Endothelial cell of umbilical vein (primary cell): ENCODE measurements at regions not wholly inside any gene's neighbourhood (a gene's known extent, or its start where the extent isn't known, plus 50 kb on each side); places are given as distances from the start of the nearest gene placed in this dataset.

Source experiments
- BruUV-seq: library from RNA; stranded (reverse); fragments of 400-500 nt; replicated peaks from 2 replicates; lab custom pipeline; 2021; lab: Mats Ljungman, UMichigan
- CTCF ChIA-PET: fragments of 300-600, 350-600 bp; sonication (Branson Sonifier 250); formaldehyde crosslinking; loops from one replicate; lab custom pipeline; 2021; ENCODE audit warnings: antibody characterized with exemption, inconsistent platforms; lab: Charles Lee
- POLR2A ChIA-PET: fragments of 300-600, 350-600 bp; sonication (Branson Sonifier 250); formaldehyde crosslinking; loops from one replicate; lab custom pipeline; 2021; ENCODE audit warnings: antibody characterized with exemption, inconsistent platforms; lab: Charles Lee
- DNase-seq: peaks from one replicate; pipeline ENCODE4 v3.0.0-alpha.2; 2011; ENCODE audit warnings: low read depth, low spot score
- FAIRE-seq: peaks from 2 replicates; lab custom pipeline; 2011; peaks lifted over from hg19 to GRCh38; lab: Jason Lieb, UNC
- H2AFZ ChIP-seq: 2 replicates; pipeline ENCODE4 v1.6.0; 2012; ENCODE audit warnings: low read depth, low read length, control low read depth, inconsistent platforms
- H3K27ac ChIP-seq: 2 replicates; pipeline ENCODE4 v1.5.1; 2011; ENCODE audit warnings: low read depth, mild to moderate bottlenecking, control low read depth, low read length, moderate library complexity; ENCODE audit not compliant: insufficient read depth
- H3K27me3 ChIP-seq, 2 experiments: 2 replicates each; pipeline versions ENCODE4 v1.6.0 to v1.6.1; 2011; ENCODE audit warnings: low read length in 2 of 2, mixed read lengths in 1 of 2; ENCODE audit not compliant: control insufficient read depth in 2 of 2, insufficient read depth in 2 of 2
- H3K36me3 ChIP-seq, 2 experiments: 2 replicates in 1 of 2; 3 replicates in 1 of 2; pipeline ENCODE4 v1.5.1; 2011; ENCODE audit warnings: low read length in 2 of 2, mild to moderate bottlenecking in 1 of 2, moderate library complexity in 1 of 2; ENCODE audit not compliant: control insufficient read depth in 2 of 2, insufficient read depth in 2 of 2; ENCODE audit errors: extremely low read depth in 1 of 2
- H3K4me1 ChIP-seq: 3 replicates; pipeline ENCODE4 v1.5.1; 2011; ENCODE audit warnings: mild to moderate bottlenecking, low read length; ENCODE audit not compliant: control insufficient read depth, insufficient read depth; ENCODE audit errors: extremely low read depth
- H3K4me2 ChIP-seq: 2 replicates; pipeline ENCODE4 v1.6.1; 2011; ENCODE audit warnings: low read length, control low read depth, mixed read lengths; ENCODE audit not compliant: insufficient read depth
- H3K4me3 ChIP-seq, 3 experiments: fragments of 200-600 bp in 1 of 3; sonication (generic), shearing (Covaris generic) in 1 of 3; replicated peaks in 1 of 3; 2 replicates each; pipeline ENCODE4 v1.5.1; 2011 to 2016; ENCODE audit warnings: control low read depth in 3 of 3, low read length in 3 of 3, mild to moderate bottlenecking in 2 of 3, inconsistent platforms in 1 of 3, low read depth in 1 of 3, moderate library complexity in 1 of 3; ENCODE audit not compliant: insufficient read depth in 1 of 3
- H3K79me2 ChIP-seq: 2 replicates; pipeline ENCODE4 v1.6.0; 2012; ENCODE audit warnings: low read length, inconsistent platforms; ENCODE audit not compliant: control insufficient read depth, insufficient read depth
- H3K9ac ChIP-seq: replicated peaks from 2 replicates; pipeline ENCODE3; 2011; ENCODE audit warnings: low read length, control low read depth; ENCODE audit not compliant: insufficient read depth; ENCODE audit errors: extremely low read depth
- H3K9me1 ChIP-seq: replicated peaks from 3 replicates; pipeline ENCODE4 v1.6.0; 2011; ENCODE audit warnings: mild to moderate bottlenecking, low read length; ENCODE audit not compliant: control insufficient read depth, insufficient read depth; ENCODE audit errors: extremely low read depth
- H3K9me3 ChIP-seq: replicated peaks from 2 replicates; pipeline ENCODE4 v1.5.1; 2012; ENCODE audit warnings: low read length, inconsistent platforms; ENCODE audit not compliant: control insufficient read depth, insufficient read depth
- H4K20me1 ChIP-seq: replicated peaks from 2 replicates; pipeline ENCODE3; 2011; ENCODE audit warnings: mild to moderate bottlenecking, low read length; ENCODE audit not compliant: control insufficient read depth, insufficient read depth; ENCODE audit errors: extremely low read depth
- EZH2 ChIP-seq: IDR thresholded peaks from 2 replicates; pipeline ENCODE4 v1.6.1; 2012; ENCODE audit warnings: borderline replicate concordance, low read depth, mild to moderate bottlenecking, moderate library complexity, low read length, inconsistent platforms; ENCODE audit not compliant: severe bottlenecking
- FOS ChIP-seq: IDR thresholded peaks from 2 replicates; pipeline ENCODE4 v1.6.1; 2011; ENCODE audit warnings: mild to moderate bottlenecking, low read length, moderate library complexity, borderline replicate concordance; ENCODE audit not compliant: insufficient read depth
- GATA2 ChIP-seq: IDR thresholded peaks from 2 replicates; pipeline ENCODE4 v1.7.0; 2011; ENCODE audit warnings: low read depth, mild to moderate bottlenecking, moderate library complexity, mixed read lengths, low read length; ENCODE audit not compliant: insufficient read length, insufficient read depth
- JUN ChIP-seq: IDR thresholded peaks from 2 replicates; pipeline ENCODE4 v1.6.1; 2011; ENCODE audit warnings: borderline replicate concordance, low read depth; ENCODE audit not compliant: insufficient read length, insufficient read depth
- MYC ChIP-seq: IDR thresholded peaks from one replicate; pipeline ENCODE4 v1.6.1; 2011; ENCODE audit warnings: mild to moderate bottlenecking, low read depth, low read length
- POLR2A ChIP-seq: IDR thresholded peaks from 2 replicates; pipeline ENCODE4 v1.6.1; 2012; ENCODE audit warnings: low read depth, mild to moderate bottlenecking, control low read depth, low read length
- POLR2AphosphoS5 ChIP-seq: IDR thresholded peaks from 2 replicates; pipeline ENCODE4 v1.6.1; 2012; ENCODE audit warnings: low read depth, mild to moderate bottlenecking, control low read depth, low read length, moderate library complexity; ENCODE audit not compliant: insufficient read depth
- dilution Hi-C: fragments of 300-500 bp; cut with MboI; formaldehyde crosslinking; loops from one replicate; pipeline ENCODE4 v1.15.0; 2019; ENCODE audit warnings: low sequenced_read_pairs; ENCODE audit not compliant: extremely low pct_ligation_motif_present
- intact Hi-C: fragments of 100-400 bp; cut with micrococcal nuclease; formaldehyde crosslinking; loops from one replicate; pipeline ENCODE4 v1.10.0; 2022
- TF ChIP-seq, protein P1 (sequence below), 2 donors: IDR thresholded peaks; 1 replicate in 1 of 2; 2 replicates in 1 of 2; pipeline ENCODE4 v1.5.1; 2011; ENCODE audit warnings: low read length in 2 of 2, mild to moderate bottlenecking in 2 of 2, moderate library complexity in 2 of 2, control low read depth in 1 of 2, inconsistent platforms in 1 of 2, low read depth in 1 of 2; ENCODE audit not compliant: insufficient read depth in 1 of 2; ENCODE audit errors: extremely low read depth in 1 of 2
- TF ChIP-seq, protein P2 (sequence below): IDR thresholded peaks from 2 replicates; pipeline ENCODE4 v1.6.1; 2011; ENCODE audit not compliant: insufficient read depth, insufficient read length

- Histone ChIP-seq H3K4me2 (no peak overlapping the region), H3K9ac (no peak overlapping the region), H3K27me3 (no peaks in the 10 kb centered on the region), H3K79me2 (no peaks in the 10 kb centered on the region), H2AFZ (no peak overlapping the region), H3K27ac (no peak overlapping the region), H3K9me1 (no peaks in the 10 kb centered on the region), H3K4me1 (no peaks in the 10 kb centered on the region), H3K4me3 (no peak overlapping the region), H3K36me3 (no peaks in the 10 kb centered on the region), H3K9me3 (no peaks in the 10 kb centered on the region), H4K20me1 (no peaks in the 10 kb centered on the region)
- POLR2A ChIA-PET = no interaction called here
- no TSS peak for BruUV-seq
- DNase-seq (no peak), FAIRE-seq (no peak)
- intact Hi-C loops (no loop called here), dilution Hi-C loops (no loop called here)
- CTCF ChIA-PET = interaction anchor here (1.1 to 1.3 kb wide), 2 partner anchors 9 to 11 kb away, joined by 3 to 4 read pairs; no protein-coding TSS in a partner anchor
- TF ChIP-seq JUN (no peak), FOS (no peak), GATA2 (no peak), EZH2 (no peak), MYC (no peak), POLR2AphosphoS5 (no peak), POLR2A (no peak)
- TF ChIP-seq, protein P1, sequence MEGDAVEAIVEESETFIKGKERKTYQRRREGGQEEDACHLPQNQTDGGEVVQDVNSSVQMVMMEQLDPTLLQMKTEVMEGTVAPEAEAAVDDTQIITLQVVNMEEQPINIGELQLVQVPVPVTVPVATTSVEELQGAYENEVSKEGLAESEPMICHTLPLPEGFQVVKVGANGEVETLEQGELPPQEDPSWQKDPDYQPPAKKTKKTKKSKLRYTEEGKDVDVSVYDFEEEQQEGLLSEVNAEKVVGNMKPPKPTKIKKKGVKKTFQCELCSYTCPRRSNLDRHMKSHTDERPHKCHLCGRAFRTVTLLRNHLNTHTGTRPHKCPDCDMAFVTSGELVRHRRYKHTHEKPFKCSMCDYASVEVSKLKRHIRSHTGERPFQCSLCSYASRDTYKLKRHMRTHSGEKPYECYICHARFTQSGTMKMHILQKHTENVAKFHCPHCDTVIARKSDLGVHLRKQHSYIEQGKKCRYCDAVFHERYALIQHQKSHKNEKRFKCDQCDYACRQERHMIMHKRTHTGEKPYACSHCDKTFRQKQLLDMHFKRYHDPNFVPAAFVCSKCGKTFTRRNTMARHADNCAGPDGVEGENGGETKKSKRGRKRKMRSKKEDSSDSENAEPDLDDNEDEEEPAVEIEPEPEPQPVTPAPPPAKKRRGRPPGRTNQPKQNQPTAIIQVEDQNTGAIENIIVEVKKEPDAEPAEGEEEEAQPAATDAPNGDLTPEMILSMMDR (IDR thresholded peaks at IDR 0.05; ENCODE audit: extremely low read depth in 1 of 2, insufficient read depth in 1 of 2, low read depth in 1 of 2, low read length in 2 of 2) = no peak
- TF ChIP-seq, protein P2, sequence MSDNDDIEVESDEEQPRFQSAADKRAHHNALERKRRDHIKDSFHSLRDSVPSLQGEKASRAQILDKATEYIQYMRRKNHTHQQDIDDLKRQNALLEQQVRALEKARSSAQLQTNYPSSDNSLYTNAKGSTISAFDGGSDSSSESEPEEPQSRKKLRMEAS = no peak
Observed at GRCh38 chr3:107216711-107217110, 160.5 kb upstream of the CCDC54 start.
